NCI-H1417 treated with DMSO at 0.1 percent for 48 hours (cell line): ENCODE measurements at regions not wholly inside any gene's neighbourhood (a gene's known extent, or its start where the extent isn't known, plus 50 kb on each side); places are given as distances from the start of the nearest gene placed in this dataset.
A peak's percentile ranks its signal among the peaks of the same experiment; 100 is the strongest.

ENCODE experiments used
- DNase-seq: peaks from one replicate; lab custom pipeline; 2025; lab: John Stamatoyannopoulos, UW

DNA sequence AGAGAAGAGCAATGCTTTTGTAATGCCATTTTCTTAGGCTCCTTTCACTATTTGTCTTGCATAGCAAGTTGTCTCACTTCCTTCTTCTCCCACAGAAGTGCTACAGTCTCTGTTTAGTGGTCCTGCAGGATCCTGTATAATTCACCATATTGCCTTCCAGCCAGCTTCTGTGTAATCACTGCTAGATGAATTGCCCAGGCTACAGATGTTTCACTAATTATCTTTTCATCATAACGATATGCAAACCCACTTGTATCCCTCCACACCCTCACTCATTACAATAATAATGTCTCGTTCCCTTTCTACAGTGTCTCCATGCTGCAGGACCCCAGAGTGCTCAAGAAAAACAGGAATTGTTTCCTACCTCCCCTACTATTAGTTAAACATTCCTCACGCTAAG lies 402.9 kb downstream of the TBL1XR1 start:
- DNase-seq = no peak

DNA sequence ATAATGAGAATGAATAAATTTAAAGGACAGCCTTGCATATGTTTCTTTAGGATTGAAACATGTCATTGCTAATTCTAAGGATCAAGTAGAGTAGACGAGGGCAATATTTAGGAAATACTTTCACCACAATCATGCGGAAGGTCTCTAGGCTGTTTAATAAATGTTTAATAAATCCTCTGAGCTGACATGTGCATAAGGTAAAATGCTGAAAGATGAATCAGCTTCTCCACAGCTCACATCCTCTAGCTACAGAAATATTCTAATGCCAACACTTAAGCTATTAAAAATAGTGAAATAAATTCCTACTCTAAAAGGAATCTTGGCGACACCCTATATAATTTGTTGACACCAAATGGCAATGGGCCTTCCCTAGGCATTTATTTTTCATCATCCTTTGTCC lies 407.3 kb downstream of the TBL1XR1 start:
- no peak for DNase-seq

DNA sequence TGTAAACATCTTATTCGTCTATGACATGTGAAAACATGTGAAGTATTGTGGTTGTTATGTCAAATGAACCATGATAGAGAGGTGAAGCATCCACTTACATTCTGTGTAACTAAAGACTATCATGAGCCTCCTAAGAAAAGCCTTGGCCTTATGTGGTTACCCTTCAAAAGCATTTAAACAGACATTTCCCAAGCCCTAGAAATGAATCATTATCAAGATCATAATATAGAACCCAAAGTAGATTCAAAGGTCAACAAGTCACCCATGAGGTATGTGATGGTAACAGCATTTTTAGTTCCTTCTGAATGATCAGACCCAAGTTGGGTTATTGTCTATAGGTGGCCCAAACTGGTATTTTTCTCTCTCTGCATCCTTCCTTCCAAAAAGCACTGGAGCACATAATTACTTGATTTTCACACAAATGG lies 408.0 kb downstream of the TBL1XR1 start:
- no peak for DNase-seq

DNA sequence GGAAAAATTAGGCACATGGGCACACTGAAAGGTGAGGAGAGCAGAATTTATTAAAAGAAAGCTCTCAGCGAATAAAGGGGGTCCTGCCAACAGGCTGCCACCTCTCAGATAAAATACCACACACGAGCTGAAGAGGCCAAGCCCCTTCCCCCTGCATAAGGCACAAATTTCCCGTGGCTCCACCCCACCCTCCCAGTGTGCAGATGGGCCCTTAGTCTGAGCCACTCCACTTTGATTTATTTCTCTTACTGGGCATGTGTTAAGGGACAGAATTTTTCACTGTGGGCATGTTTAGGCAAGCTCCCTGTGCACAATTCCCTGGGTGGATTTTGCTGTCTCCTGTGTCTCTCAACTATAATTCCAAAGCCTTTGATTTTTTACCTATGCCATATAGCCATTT lies 409.8 kb downstream of the TBL1XR1 start:
- no peak for DNase-seq

DNA sequence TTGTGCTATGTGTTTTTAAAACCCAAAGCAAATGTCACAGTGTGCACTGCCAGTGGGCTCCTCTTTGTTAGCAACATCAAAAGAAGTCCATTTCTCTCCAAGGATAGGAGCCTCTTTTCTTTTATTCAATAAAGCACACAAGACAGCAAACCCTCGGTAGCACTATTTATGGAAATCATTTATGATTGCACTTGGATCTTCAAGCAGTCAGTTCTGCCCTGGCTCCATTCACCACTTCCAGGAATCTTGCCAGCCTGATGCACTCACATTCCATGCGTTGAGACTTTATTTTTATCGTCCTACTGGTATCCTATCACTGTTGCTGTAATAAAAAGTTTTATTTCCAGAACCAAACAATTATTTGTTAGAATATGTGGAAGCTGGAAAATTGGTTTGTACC lies 412.1 kb downstream of the TBL1XR1 start:
- no peak for DNase-seq

DNA sequence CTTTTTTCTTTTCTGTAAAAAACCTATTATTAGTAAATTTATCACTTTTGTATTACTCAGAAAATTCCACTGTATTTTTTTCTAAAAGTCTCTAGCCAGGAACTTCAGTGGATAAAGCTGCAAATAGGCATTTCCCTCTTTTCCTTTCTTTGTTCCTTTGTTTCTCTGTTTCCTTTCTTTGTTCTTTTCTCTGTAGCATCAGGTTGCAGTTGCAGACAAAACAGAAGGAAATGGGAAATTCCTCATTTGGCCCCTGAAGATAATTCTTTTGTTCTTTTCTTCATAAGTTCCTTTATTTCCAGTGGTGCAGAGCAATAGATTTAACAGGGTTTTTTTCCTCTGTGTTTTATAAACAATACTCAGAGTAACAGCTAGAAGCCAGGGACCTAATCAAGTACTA lies 416.5 kb downstream of the TBL1XR1 start:
- no peak for DNase-seq

DNA sequence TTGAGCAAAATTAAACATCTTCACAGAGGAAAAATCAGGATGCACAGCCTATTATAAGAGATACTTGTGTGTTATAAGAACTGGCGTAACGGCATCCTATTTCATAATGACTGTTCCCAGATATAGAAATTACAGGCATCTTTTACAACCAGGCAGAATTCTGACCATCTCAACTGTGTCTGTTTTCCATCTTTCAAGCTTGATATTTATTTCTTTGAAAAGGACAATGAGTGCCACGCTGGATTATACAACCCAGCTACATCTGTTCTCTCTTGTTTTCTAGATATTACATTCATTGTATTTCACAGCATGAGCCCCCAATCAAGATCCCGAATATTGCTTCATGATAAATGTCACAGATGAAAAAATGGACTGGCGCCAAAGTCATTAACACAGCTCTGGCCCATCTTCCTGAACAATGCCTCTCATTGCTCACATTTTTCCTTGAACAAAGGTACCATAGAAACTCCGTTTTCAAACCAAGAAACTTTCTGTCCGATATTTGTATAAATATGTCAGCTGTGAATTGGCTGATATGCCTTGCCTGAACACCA lies 420.6 kb downstream of the TBL1XR1 start:
- peak; percentile 52 for DNase-seq

DNA sequence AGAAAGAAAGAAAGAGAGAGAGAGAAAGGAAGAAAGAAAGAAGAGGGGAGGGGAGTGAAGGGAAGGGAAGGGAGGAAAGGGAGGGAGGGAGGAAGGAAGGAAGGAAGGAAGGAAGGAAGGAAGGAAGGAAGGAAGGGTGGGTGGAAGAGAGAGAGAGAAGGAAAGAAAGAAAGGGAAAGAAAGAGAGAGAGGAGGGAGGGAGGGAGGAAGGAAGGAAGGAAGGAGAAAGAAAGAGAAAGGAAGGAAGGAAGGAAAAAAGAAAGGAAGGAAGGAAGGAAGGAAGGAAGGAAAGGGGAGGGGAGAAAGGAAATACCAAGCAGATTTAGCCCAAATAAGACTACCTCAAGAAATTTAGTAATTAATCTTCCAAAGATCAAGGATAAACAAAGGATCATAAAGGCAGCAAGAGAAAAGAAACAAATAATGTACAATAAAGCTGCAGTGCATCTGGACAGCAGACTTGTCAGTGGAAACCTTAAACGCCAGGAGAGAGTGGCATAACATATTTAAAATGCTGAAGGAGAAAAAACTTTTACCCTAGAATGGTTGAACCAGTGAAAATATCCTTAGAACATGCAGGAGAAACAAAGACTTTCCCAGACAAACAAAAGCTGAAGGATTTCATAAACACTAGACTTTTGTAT lies 427.6 kb downstream of the TBL1XR1 start:
- no peak for DNase-seq

DNA sequence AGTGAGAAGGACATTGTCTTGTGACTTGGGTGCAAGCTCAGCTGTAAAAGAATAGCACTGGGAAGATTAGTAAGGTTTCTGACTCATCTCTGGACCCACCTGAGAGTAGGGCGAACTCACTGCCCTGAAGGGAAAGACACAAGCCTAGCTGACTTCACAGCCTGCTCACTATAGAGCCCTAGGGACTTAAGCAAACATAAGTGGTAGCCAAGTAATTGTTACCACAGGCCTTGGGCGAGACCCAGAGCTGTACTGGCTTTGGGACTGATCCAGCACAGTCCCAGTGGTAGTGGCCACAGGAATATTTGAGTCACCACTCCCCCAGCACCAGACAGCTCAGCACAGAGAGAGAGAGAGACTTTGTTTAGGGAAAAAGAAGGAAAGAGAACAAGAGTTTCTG lies 429.9 kb downstream of the TBL1XR1 start:
- DNase-seq = no peak

DNA sequence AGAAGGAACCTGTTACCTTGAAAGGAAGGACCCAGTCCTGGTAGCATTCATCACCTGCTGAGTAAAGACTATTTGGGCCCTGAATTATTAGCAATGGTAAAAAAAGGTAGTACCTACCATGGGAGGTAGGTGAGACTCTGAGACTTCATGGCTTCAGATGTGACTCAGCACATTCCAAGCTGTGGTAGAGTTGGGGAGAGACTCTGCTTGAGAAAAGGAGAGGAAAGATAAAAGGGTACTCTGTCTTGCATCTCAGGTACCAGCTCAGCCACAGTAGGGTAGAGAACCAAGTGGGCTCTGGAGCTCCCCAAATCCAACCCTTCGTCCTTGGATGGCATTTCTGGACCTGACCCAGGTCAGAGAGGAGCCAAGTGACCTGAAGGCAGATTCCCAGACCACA lies 430.4 kb downstream of the TBL1XR1 start:
- no peak for DNase-seq

DNA sequence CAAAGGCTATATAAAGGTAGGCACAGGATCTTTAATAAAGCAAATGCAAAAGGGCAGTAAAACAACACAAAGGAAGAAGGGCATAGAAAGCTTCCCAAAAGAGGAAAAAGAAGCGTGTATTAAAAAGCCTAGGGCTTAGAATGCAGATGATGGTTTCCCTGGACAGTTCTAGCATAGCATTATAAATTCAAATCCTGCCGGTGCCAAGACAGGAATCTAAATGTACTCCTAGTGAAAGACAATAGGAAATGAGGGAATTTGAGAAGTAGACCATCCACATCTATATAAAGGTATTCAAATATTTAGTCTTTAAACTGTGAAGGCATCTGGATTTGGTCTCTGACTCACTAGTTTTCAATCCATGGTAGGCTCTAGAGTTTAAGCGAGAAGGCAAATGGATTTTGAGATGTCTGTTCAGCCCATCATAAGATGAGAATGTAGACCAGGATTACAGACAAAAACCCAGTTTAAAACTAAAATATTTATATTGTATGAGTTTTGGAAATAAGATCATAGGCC lies 431.8 kb downstream of the TBL1XR1 start:
- no peak for DNase-seq

DNA sequence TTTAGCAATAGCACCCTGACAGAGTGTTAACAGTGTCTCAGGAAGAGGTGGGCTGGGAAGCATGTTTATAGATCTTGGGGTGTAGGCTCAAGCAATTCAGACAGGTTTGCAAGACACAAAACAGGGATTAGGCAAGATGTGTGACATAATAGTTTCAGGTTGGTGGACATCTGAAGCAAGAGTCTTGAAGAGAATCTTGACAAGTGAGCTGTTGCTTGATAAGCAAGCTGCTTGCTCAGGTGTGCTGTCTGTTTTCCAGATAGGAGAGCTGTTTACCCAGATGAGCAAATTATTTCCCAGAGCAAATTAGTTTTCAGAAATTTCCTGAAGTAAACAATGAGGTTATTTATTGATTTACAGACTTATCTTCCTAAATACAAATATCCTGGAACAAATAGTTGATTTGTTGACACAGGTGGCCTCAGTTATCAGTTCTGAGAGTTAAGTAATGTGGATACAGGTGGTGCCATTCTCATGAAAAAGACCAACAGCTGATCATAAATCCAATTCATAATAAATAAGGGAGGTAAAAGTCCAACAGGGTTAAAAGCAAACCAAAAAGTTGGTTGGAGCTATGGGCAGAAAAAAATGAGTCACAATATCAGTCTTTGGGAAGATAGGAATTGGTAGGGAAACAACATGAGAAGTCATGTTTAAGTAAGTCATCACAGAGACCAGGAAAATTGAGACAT lies 437.3 kb downstream of the TBL1XR1 start:
- DNase-seq = no peak

DNA sequence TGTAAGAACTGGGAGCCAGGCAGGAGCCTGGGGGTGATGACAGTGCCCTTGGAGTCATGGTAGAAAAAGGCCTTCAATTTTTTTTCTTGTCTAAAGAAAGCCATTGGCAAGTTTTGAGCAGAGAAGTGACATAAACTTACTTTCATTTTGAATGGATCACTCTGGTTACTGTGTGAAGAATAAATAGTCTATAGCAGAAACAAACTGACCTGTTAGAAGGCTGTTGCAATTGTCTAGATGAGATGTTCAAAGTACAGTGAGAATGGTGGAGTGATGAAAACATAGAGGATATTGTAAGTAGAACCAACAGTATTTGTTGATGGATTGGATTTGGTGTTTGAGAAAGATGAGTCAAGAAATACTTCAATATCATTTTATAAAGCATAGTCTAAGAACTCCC lies 439.9 kb downstream of the TBL1XR1 start:
- no peak for DNase-seq

DNA sequence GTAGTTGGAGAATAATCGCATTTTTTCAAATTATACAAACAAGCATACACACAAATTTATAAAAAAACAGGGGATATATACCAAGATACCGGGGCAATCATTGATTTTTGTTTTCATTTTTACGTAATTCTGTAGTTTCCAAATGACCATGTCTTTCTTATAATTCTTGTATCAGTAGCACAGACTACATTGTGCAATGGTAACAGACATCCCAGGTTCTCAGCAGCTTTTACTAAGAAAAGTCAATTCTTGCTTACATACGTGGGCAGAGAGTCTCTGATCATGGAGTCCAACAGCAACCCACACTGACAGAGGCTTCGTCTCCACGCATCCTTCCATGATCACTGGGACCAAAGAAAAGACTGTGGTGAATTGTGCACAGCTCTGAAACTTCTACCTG lies 441.3 kb downstream of the TBL1XR1 start:
- DNase-seq = no peak

DNA sequence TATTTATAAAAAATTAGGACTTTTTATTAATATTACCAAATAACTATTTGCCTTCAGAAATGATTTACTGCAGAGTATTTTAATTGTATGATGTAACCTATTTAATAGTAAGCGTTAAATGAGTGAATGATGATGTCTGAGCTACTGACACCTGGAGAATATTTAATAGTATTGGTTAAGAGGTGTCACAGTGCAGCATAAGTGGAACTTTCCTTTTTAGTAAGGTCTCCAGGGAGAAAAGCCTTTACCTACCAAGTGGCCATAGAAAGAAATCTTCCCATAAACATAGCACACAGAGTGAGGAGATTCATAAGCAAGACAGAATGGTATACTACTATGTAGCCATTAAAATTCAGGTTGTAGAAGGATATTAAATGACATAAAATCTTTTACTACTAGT lies 441.7 kb downstream of the TBL1XR1 start:
- no peak for DNase-seq

DNA sequence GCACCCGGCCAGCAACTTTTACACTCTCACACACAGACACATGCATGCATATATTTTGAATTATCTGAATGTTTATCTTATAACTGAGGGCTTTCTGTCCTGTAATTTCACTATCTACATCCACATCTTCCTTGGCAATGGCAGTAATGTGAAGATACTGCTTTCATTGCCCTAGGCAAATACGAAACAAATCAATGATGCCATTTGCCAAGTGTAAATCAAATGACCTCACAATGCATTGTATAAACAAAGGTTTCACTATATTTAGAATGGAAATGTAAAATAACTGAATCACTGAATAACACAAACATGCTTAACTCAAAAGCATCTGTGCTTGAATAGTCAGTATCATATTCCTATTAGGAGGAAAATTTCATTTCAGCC lies 455.6 kb downstream of the TBL1XR1 start:
- no peak for DNase-seq

DNA sequence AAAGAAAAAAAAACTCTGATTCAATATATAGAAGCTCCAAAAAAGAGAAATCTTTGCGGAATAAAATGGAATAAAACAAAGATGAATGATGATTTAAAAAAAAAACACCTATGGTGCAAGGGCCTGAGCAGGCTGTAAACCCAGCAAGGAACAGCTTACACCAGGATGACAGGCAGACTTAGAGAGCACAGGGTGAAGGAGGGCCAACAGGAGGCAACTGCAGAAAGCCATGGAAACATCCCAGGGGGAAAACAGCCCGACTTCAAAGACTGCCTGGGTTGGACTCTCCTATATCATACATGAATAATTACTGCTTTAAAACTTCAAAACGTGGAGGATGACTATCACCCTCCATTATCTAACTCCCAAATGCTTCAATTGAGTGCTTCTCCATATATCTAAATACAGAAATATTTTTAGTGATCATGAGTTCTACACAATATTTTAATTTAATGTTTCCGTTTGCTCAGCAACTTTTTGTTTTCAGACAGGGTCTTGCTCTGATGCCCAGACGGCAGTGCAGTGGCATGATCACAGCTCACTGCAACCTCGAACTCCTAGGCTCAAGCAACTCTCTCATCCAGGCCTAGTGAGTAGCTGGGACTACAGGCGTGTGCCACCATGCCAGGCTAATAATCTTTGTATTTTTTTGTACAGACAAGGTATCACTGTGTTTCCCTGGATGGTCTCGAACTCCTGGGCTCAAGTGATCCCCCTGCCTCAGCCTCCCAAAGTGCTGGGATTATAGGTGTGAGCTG lies 456.2 kb downstream of the TBL1XR1 start:
- no peak for DNase-seq

DNA sequence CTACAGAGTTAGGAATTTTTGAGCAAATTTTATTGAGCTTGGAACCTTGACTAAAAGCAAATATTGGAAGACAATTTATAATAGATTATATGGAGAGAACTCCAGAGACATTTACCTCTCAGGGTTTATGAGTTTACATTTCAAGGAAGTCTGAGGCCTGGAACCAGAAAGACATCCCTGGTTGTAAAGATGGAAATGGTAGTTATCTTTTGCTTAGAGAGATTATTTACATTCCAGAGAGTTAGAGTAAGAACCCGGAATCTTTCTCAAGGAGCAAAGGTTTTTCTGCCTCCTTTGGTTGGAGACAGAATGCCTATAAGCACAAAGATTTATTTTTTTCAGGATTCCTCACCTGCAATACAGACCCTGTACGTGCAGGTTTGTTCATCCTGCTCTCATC lies 458.1 kb downstream of the TBL1XR1 start:
- no peak for DNase-seq

DNA sequence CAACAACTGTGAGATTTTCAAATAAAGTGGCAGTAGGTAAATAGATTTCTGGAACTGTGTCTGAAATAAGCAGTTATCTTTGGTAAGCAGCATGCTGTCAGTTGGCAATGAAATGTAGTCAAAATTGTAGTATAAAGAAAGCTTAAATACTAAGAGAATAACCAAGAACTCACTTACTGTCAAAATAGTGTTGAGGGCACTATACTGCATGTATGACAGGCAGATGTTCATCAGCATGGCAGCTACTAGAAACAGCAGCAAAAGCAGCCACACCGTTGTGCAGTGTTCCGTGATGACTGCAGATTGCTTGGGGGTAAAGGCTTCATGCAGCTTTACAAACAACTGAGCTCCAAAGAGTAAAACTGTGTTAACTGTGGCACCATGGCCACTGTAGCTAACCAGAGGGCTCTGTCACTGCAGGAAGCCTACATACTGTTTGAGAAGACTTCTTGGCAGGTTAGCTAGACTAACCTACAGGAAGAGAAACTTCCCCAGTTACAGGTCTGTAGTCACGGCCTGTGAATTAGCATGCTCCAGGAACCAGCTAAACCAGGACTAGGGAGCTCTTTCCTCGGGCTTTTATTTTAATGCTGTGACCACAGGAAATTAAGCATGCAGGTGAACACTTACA lies 459.7 kb downstream of the TBL1XR1 start:
- DNase-seq = no peak

DNA sequence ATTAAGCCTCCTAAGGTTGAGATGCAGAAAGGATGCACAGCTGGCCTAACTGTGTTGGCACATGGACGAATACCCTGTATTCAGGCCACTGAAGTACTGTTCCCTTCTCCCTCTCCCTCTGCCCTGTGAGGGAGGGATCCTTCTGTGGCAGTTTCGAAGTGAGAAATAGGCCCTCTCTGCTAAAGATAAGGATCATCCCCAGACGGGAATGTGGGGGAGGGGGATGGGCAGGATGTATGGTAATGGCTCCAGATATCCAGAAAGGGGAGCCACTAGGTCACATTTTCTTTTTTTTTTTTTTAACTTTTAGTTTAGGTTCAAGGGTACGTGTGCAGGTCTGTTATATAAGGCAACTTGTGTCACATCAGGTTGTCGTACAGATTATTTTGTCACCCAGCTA lies 463.1 kb downstream of the TBL1XR1 start:
- DNase-seq = no peak

DNA sequence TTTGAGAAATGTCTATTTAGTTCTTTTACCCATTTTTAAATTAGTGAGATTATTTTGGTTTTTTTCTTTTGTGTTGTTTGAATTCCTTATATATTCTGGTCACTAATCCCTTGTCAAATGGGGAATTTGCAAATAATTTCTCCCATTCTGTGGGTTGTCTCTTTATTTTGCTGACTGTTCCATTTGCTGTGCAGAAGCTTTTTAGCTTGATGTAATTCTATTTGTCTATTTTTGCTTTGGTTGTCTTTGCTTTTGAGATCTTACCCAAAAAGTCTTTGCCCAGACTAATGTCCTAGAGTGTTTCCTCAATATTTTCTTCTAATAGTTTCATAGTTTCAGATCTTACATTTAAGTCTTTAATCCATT lies 472.9 kb downstream of the TBL1XR1 start:
- no peak for DNase-seq

DNA sequence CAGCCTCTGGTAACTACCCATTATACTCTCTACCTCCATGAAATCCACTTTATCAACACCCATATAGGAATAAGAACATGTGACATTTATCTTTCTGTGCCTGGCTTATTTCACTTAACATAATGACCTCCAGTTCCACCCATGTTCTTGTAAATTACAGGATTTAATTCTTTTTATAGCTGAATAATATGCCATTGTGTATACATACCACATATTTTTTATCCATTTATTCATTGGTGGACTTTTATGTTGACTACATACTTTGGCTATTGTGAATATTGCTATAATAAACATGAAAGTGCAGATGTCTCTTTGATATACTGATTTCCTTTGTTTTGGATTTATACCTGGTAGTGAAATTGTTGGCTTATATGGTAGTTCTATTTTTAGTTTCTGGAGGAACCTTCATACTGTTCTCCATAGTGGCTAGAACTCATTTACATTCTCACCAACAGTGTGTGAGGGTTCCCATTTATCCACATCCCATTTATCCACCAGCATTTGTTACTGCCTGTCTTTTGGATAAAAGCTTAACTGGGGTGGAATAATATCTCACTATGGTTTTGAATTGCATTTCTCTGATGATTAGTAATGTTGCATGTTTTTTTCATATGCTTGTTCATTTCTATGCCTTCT lies 473.4 kb downstream of the TBL1XR1 start:
- DNase-seq = no peak
